OCI-LY3 (cell line): ENCODE measurements at regions not wholly inside any gene's neighbourhood (a gene's known extent, or its start where the extent isn't known, plus 50 kb on each side); places are given as distances from the start of the nearest gene placed in this dataset.

Experiments used
- CTCF ChIP-seq: fragments of 200-600, 300-600 bp; sonication (generic); IDR thresholded peaks from 2 replicates; pipeline ENCODE4 v1.5.1; 2014; ENCODE audit warnings: antibody characterized with exemption, low read length, low read depth
- EZH2phosphoT487 ChIP-seq: fragments of 200-600 bp; shearing (Covaris generic); IDR thresholded peaks from 2 replicates; pipeline ENCODE4 v1.6.1; 2018; ENCODE audit warnings: antibody characterized with exemption, mixed run types, low read depth

- TF ChIP-seq CTCF (no peak), EZH2phosphoT487 (no peak)
Observed at GRCh38 chr14:28247491-28247890, 519.1 kb upstream of the FOXG1 start.
